ENCODE measurements at regions not wholly inside any gene's neighbourhood (a gene's known extent, or its start where the extent isn't known, plus 50 kb on each side); places are given as distances from the start of the nearest gene placed in this dataset.

DNA sequence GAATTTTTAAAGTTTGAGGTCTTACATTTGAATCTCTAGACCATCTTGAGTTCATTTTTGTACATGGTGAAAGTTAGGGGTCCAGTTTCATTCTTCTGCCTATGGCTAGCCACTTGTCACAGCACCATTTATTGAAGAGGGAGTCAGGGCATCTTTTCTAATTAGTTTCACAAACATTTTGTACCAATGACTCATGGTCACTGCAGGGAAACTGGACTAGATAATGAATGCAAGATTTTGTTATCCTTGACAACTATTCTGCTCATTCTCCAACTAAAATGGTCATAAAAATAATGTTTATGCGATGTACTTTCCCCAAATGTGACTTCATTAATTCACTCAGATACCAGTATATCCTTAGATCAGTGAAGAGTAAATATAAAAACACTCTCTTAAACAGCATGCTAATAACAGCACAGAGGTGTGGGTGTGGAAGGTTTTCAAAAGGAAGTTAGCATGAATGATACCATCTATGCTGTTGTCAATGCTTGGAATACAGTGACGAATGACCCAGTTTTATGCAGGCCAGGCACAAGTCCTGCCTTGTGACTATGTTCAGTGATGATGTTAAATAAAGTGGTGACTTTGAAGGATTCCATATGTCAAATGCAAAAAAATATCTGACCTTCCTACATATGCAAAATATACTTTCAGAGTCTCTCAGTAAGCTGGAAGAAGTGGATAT is 314.9 kb upstream of the TMCO5A start:
- no peak overlapping the region for H2AFZ ChIP-seq (ENCODE audit: low read length)
- H3K18ac ChIP-seq (ENCODE audit: insufficient read length, low read depth, low read length) = no peak overlapping the region
- H3K9ac ChIP-seq (ENCODE audit: extremely low read depth, insufficient read length, low read length) = no peak overlapping the region
- no peaks in the 10 kb centered on the region for H3K79me2 ChIP-seq (ENCODE audit: insufficient read depth, low read length)
- WGBS (ENCODE audit: extremely low coverage, insufficient read length, low lambda C conversion rate) = no CpG with 5 or more reads among the region's 2 CpGs
- no peak overlapping the region for H2BK5ac ChIP-seq (ENCODE audit: insufficient read length, low read length)
- no peaks in the 10 kb centered on the region for H3K9me3 ChIP-seq (ENCODE audit: control insufficient read depth, low read depth, low read length)
- H4K20me1 ChIP-seq (ENCODE audit: control insufficient read depth, insufficient read depth, insufficient read length) = no peaks in the 10 kb centered on the region
- no peak overlapping the region for H2BK15ac ChIP-seq (ENCODE audit: low read depth, low read length)
- no peak overlapping the region for H3K4ac ChIP-seq (ENCODE audit: low read depth, low read length)
- no peak overlapping the region for H4K5ac ChIP-seq (ENCODE audit: insufficient read length, low read depth, low read length)
- H3K9me3 Mint-ChIP-seq = peaks cover 0 to 3% of the 10 kb centered on the region in 2 experiments; a peak in 2 of 5 replicates
- H3K4me3 Mint-ChIP-seq = no peak overlapping the region
- no peaks in the 10 kb centered on the region for H3K79me1 ChIP-seq (ENCODE audit: insufficient read depth, low read depth, low read length, poor library complexity, severe bottlenecking)
- no peak overlapping the region for H3K56ac ChIP-seq (ENCODE audit: insufficient read length, low read depth, low read length)
- H2BK120ac ChIP-seq (ENCODE audit: low read depth, low read length, poor library complexity, severe bottlenecking) = no peak overlapping the region
- H3K4me2 ChIP-seq (ENCODE audit: insufficient read depth, insufficient read length, low read length) = no peak overlapping the region
- no peak overlapping the region for H3K14ac ChIP-seq (ENCODE audit: insufficient read depth, low read length)
- no peak overlapping the region for H2BK12ac ChIP-seq (ENCODE audit: insufficient read length, low read depth, low read length)
- H3K23ac ChIP-seq (ENCODE audit: insufficient read length, low read depth, low read length) = no peak overlapping the region
- H3K27ac ChIP-seq (ENCODE audit: insufficient read length, low read depth, low read length) = no peak overlapping the region
- H4K91ac ChIP-seq (ENCODE audit: insufficient read length, low read depth, low read length) = no peak overlapping the region
- TF ChIP-seq, protein P1, sequence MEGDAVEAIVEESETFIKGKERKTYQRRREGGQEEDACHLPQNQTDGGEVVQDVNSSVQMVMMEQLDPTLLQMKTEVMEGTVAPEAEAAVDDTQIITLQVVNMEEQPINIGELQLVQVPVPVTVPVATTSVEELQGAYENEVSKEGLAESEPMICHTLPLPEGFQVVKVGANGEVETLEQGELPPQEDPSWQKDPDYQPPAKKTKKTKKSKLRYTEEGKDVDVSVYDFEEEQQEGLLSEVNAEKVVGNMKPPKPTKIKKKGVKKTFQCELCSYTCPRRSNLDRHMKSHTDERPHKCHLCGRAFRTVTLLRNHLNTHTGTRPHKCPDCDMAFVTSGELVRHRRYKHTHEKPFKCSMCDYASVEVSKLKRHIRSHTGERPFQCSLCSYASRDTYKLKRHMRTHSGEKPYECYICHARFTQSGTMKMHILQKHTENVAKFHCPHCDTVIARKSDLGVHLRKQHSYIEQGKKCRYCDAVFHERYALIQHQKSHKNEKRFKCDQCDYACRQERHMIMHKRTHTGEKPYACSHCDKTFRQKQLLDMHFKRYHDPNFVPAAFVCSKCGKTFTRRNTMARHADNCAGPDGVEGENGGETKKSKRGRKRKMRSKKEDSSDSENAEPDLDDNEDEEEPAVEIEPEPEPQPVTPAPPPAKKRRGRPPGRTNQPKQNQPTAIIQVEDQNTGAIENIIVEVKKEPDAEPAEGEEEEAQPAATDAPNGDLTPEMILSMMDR (conservative IDR thresholded peaks at IDR 0.05) = no peak
- DNase-seq = no peak
- H4K8ac ChIP-seq (replicated peaks; ENCODE audit: insufficient read length, low read depth, low read length) = no peak overlapping the region
- H2AK5ac ChIP-seq (ENCODE audit: insufficient read length, low read length) = no peak overlapping the region
- H3K4me1 Mint-ChIP-seq = peaks cover 0 to 4% of the 10 kb centered on the region in 2 experiments; a peak in 1 of 4 replicates
- H3K36me3 Mint-ChIP-seq (ENCODE audit: insufficient read depth in 1 of 3, low read depth in 3 of 3) = no peaks in the 10 kb centered on the region
- H2BK20ac ChIP-seq (ENCODE audit: low read depth, low read length, poor library complexity, severe bottlenecking) = no peak overlapping the region
- H3T11ph ChIP-seq (ENCODE audit: low read length) = no peak overlapping the region
- H3K27ac Mint-ChIP-seq = no peak overlapping the region
- H3K27me3 ChIP-seq (ENCODE audit: insufficient read depth, low read length) = no peaks in the 10 kb centered on the region
- H3K27me3 Mint-ChIP-seq (ENCODE audit: low read depth) = no peaks in the 10 kb centered on the region
- H3K4me1 ChIP-seq (ENCODE audit: insufficient read depth, low read length) = no peaks in the 10 kb centered on the region
- no peaks in the 10 kb centered on the region for H3K23me2 ChIP-seq (ENCODE audit: insufficient read length, low read depth, low read length, poor library complexity, severe bottlenecking)
